ENCODE measurements at regions not wholly inside any gene's neighbourhood (a gene's known extent, or its start where the extent isn't known, plus 50 kb on each side); places are given as distances from the start of the nearest gene placed in this dataset.
"Not testable (repeated sequence)": the region's sequence is repeated elsewhere in the genome, so short reads cannot be mapped to it uniquely, and the experiment has no call there.

DNA sequence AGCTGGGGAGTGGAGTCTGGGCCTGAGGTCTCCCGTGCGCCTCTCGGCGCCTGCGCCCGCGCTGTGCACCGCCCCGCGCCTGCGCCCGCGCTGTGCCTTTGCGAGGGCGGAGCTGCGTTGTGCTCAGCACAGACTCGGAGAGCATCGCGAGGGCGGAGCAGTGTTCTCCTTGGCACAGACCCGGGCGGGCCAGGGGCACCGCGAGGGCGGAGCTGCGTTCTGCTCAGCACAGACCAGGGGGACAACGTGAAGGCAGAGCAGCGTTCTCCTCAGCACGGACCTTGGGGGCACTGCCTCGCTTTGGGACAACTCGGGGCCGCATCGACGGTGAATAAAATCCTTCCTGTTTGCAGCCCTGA is 2968.4 kb downstream of the RPIA start:
- not testable (repeated sequence) for DNase-seq

DNA sequence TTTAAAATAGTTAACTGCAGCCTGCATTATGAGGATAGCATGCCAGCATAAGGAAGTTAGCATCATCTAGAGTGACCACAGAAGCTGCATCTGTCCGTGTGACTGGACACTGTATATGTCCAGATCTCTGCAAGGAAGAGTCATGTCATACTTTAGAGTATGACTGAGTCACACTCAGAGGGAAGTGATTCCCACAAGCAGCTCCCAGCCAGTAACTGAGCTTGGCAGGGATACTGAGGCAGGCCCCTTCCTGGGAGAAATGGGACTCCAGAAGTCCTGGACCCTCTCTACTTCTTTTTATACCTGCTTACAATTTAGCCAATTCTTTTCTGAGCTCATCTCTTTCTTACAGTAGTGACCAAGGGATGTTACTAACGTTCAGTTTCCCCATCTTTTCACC is 2975.9 kb downstream of the RPIA start:
- DNase-seq, result not testable (repeated sequence)

DNA sequence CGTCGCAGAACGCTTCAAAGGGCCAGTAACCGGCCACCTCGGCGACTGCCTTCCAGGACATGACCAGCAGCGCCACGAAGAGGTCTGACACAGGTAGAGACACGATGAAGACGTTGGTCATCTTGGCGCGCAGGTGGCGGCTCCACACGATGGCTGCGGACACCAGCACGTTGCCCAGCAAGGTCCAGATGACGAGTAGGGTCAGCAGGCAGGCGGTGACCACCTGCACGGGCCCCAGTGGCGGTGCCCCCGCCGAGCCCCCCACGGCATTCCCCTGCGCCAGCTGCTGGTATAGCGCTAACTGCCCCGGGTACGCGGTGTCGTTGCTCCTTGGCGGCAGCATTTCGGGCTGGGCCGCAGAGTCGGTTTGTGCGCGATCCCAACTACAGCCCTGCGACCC is 2994.1 kb downstream of the RPIA start:
- DNase-seq, result not testable (repeated sequence)

DNA sequence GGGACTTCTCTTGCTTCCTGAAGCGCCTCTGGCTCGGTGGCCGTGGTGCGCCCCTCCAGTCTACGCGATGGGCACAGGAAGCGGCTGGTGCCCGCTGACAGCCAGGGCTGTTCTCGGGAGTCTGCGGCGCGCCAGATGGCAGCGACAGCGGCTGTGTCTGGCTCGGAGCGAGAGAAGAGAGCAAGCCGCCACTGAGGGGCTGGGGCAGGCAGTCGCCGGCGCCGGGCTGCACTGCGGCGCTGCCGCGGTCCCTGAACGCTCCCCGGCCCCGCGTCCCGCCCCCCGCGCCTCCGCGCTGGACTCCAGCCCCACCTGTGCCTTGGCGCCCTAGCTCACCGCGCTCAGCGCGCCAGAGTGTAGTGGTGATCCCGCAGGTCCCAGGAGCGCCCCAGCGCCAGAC is 2994.6 kb downstream of the RPIA start:
- DNase-seq, result not testable (repeated sequence)
